ENCODE measurements at regions not wholly inside any gene's neighbourhood (a gene's known extent, or its start where the extent isn't known, plus 50 kb on each side); places are given as distances from the start of the nearest gene placed in this dataset.

DNA sequence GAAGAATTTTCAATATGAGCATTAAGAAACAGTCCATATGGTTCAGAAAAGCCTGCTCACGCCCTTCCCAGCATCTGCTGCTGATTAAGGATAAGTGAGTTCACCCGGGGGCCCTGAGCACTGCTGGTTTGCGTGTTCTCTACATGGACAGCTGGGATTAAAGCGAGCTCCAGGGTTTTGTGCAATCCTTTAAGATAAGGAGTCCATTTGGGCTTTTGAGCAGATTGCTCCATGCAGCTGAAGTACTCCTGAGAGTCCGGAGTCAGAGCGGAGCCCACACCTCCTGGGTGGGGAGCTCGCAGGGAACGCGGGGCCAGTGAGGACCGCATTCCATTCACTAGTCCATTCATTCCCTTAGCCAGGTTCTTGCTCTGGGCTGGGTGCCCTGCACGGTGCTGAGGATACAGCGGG is 149.3 kb upstream of the COL5A1 start:
- TF ChIP-seq SNAI2 (CRISPR knock-in tag; IDR thresholded peaks at IDR 0.05) (no peak), ZNF8 (CRISPR knock-in tag; IDR thresholded peaks at IDR 0.05) (no peak), ZFP30 (CRISPR knock-in tag; IDR thresholded peaks at IDR 0.05) (no peak), OSR1 (CRISPR knock-in tag; IDR thresholded peaks at IDR 0.05) (no peak), ZFP3 (CRISPR knock-in tag; IDR thresholded peaks at IDR 0.05) (no peak)
- TF ChIP-seq, protein P1, sequence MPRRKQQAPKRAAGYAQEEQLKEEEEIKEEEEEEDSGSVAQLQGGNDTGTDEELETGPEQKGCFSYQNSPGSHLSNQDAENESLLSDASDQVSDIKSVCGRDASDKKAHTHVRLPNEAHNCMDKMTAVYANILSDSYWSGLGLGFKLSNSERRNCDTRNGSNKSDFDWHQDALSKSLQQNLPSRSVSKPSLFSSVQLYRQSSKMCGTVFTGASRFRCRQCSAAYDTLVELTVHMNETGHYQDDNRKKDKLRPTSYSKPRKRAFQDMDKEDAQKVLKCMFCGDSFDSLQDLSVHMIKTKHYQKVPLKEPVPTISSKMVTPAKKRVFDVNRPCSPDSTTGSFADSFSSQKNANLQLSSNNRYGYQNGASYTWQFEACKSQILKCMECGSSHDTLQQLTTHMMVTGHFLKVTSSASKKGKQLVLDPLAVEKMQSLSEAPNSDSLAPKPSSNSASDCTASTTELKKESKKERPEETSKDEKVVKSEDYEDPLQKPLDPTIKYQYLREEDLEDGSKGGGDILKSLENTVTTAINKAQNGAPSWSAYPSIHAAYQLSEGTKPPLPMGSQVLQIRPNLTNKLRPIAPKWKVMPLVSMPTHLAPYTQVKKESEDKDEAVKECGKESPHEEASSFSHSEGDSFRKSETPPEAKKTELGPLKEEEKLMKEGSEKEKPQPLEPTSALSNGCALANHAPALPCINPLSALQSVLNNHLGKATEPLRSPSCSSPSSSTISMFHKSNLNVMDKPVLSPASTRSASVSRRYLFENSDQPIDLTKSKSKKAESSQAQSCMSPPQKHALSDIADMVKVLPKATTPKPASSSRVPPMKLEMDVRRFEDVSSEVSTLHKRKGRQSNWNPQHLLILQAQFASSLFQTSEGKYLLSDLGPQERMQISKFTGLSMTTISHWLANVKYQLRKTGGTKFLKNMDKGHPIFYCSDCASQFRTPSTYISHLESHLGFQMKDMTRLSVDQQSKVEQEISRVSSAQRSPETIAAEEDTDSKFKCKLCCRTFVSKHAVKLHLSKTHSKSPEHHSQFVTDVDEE (CRISPR knock-in tag; IDR thresholded peaks at IDR 0.05): no peak
- TF ChIP-seq, protein P2, sequence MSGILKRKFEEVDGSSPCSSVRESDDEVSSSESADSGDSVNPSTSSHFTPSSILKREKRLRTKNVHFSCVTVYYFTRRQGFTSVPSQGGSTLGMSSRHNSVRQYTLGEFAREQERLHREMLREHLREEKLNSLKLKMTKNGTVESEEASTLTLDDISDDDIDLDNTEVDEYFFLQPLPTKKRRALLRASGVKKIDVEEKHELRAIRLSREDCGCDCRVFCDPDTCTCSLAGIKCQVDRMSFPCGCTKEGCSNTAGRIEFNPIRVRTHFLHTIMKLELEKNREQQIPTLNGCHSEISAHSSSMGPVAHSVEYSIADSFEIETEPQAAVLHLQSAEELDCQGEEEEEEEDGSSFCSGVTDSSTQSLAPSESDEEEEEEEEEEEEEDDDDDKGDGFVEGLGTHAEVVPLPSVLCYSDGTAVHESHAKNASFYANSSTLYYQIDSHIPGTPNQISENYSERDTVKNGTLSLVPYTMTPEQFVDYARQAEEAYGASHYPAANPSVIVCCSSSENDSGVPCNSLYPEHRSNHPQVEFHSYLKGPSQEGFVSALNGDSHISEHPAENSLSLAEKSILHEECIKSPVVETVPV (CRISPR knock-in tag; IDR thresholded peaks at IDR 0.05): no peak

All from SK-N-SH treated with all-trans-retinoic acid at 6 μM for 48 hours (cell line).